ENCODE measurements at regions not wholly inside any gene's neighbourhood (a gene's known extent, or its start where the extent isn't known, plus 50 kb on each side); places are given as distances from the start of the nearest gene placed in this dataset.

- Histone ChIP-seq H3K4me3 (replicated peaks in 1 of 3; ENCODE audit: low read depth in 2 of 3, low read length in 3 of 3) (no peak overlapping the region), H3K27ac (ENCODE audit: low read depth in 1 of 2, low read length in 2 of 2) (no peak overlapping the region), H3K79me2 (ENCODE audit: insufficient read depth, low read length) (no peaks in the 10 kb centered on the region), H3K27me3 (ENCODE audit: control insufficient read depth in 2 of 2, insufficient read depth in 2 of 2, low read length in 2 of 2) (no peaks in the 10 kb centered on the region), H3K4me2 (replicated peaks; ENCODE audit: extremely low read depth, low read length, poor library complexity, severe bottlenecking) (no peak overlapping the region), H3K36me3 (replicated peaks in 1 of 2; ENCODE audit: control insufficient read depth in 1 of 2, insufficient read depth in 2 of 2, low read length in 2 of 2) (no peaks in the 10 kb centered on the region), H4K20me1 (ENCODE audit: insufficient read depth, low read length) (no peaks in the 10 kb centered on the region), H3K4me1 (ENCODE audit: control insufficient read depth in 1 of 2, insufficient read depth in 2 of 2, low read length in 2 of 2) (no peaks in the 10 kb centered on the region), H3K9ac (ENCODE audit: insufficient read depth, low read length, poor library complexity, severe bottlenecking) (no peak overlapping the region), H2AFZ (ENCODE audit: insufficient read depth, low read depth, low read length, poor library complexity, severe bottlenecking) (no peak overlapping the region), H3K9me3 (replicated peaks in 1 of 2; ENCODE audit: control insufficient read depth in 1 of 2, insufficient read depth in 1 of 2, low read length in 2 of 2) (peaks cover 4 to 7% of the 10 kb centered on the region in 2 donors)
- Mint-ChIP-seq H3K27ac (no peak overlapping the region), H3K36me3 (no peaks in the 10 kb centered on the region), H3K27me3 (ENCODE audit: low read depth in 3 of 3) (no peaks in the 10 kb centered on the region), H3K9me3 (peaks cover 0 to 9% (median 4%) of the 10 kb centered on the region in 7 donors), H3K4me3 (no peak overlapping the region), H3K4me1 (no peaks in the 10 kb centered on the region)
- no peak for TF ChIP-seq CTCF (IDR thresholded peaks at IDR 0.05)
- intact Hi-C loops (cut with micrococcal nuclease) = no loop called here
- DNase-seq = no peak
Observed at GRCh38 chr1:73749996-73750395, 448.0 kb downstream of the LRRIQ3 start.

GRCh38 chr1:73744985-73745384 lies 453.0 kb downstream of the LRRIQ3 start:
- H3K4me1 Mint-ChIP-seq = no peaks in the 10 kb centered on the region
- no peak for TF ChIP-seq CTCF (IDR thresholded peaks at IDR 0.05)
- H3K4me3 Mint-ChIP-seq = no peak overlapping the region

More at GRCh38 chr1:73744985-73745384, 453.0 kb downstream of the LRRIQ3 start:
- Mint-ChIP-seq H3K27me3 (ENCODE audit: low read depth in 3 of 3) (no peaks in the 10 kb centered on the region), H3K27ac (no peak overlapping the region), H3K36me3 (no peaks in the 10 kb centered on the region), H3K9me3 (peaks cover 0 to 8% (median 5%) of the 10 kb centered on the region in 7 donors)
- no peaks in the 10 kb centered on the region for H3K27me3 ChIP-seq (ENCODE audit: control insufficient read depth in 2 of 2, insufficient read depth in 2 of 2, low read length in 2 of 2)
- no peaks in the 10 kb centered on the region for H4K20me1 ChIP-seq (ENCODE audit: insufficient read depth, low read length)
- H3K9me3 ChIP-seq (replicated peaks in 1 of 2; ENCODE audit: control insufficient read depth in 1 of 2, insufficient read depth in 1 of 2, low read length in 2 of 2) = peaks cover 6 to 15% of the 10 kb centered on the region in 2 donors
- no peaks in the 10 kb centered on the region for H3K36me3 ChIP-seq (replicated peaks in 1 of 2; ENCODE audit: control insufficient read depth in 1 of 2, insufficient read depth in 2 of 2, low read length in 2 of 2)
- H3K27ac ChIP-seq (ENCODE audit: low read depth in 1 of 2, low read length in 2 of 2) = no peak overlapping the region
- H3K4me1 ChIP-seq (ENCODE audit: control insufficient read depth in 1 of 2, insufficient read depth in 2 of 2, low read length in 2 of 2) = no peaks in the 10 kb centered on the region
- H3K4me2 ChIP-seq (replicated peaks; ENCODE audit: extremely low read depth, low read length, poor library complexity, severe bottlenecking) = no peak overlapping the region
- no peak overlapping the region for H3K9ac ChIP-seq (ENCODE audit: insufficient read depth, low read length, poor library complexity, severe bottlenecking)
- H2AFZ ChIP-seq (ENCODE audit: insufficient read depth, low read depth, low read length, poor library complexity, severe bottlenecking) = no peak overlapping the region
- intact Hi-C loops (cut with micrococcal nuclease) = no loop called here
- no peak for DNase-seq
- no peaks in the 10 kb centered on the region for H3K79me2 ChIP-seq (ENCODE audit: insufficient read depth, low read length)
- no peak overlapping the region for H3K4me3 ChIP-seq (replicated peaks in 1 of 3; ENCODE audit: low read depth in 2 of 3, low read length in 3 of 3)
